ENCODE measurements at regions not wholly inside any gene's neighbourhood (a gene's known extent, or its start where the extent isn't known, plus 50 kb on each side); places are given as distances from the start of the nearest gene placed in this dataset.
"Not testable (repeated sequence)": the region's sequence is repeated elsewhere in the genome, so short reads cannot be mapped to it uniquely, and the experiment has no call there.

- no peak for DNase-seq
These were observed 51.0 kb upstream of the PRB2 start for GRCh38 chr12:11446372-11446771.

GRCh38 chr12:11457996-11458645 lies 62.8 kb upstream of the PRB2 start:
- DNase-seq = no peak

- DNase-seq = no peak
These were observed 65.1 kb upstream of the PRB2 start for GRCh38 chr12:11460343-11461023.

- no peak for DNase-seq
These were observed 66.1 kb upstream of the PRB2 start for GRCh38 chr12:11461433-11461832.

- DNase-seq = no peak
These were observed 81.7 kb upstream of the PRB2 start for GRCh38 chr12:11477110-11477509.

GRCh38 chr12:11482955-11483354 lies 87.6 kb upstream of the PRB2 start:
- no peak for DNase-seq

- peak; percentile 18 for DNase-seq
These were observed 91.5 kb upstream of the PRB2 start for GRCh38 chr12:11486623-11487444.

- DNase-seq = no peak
These were observed 100.9 kb upstream of the PRB2 start for GRCh38 chr12:11496157-11496851.

GRCh38 chr12:11497438-11497837 lies 102.1 kb upstream of the PRB2 start:
- DNase-seq = no peak

GRCh38 chr12:11497995-11498394 lies 102.6 kb upstream of the PRB2 start:
- no peak for DNase-seq

- DNase-seq = not testable (repeated sequence)
These were observed 103.2 kb upstream of the PRB2 start for GRCh38 chr12:11498574-11498973.

- no peak for DNase-seq
These were observed 104.4 kb upstream of the PRB2 start for GRCh38 chr12:11499806-11500187.

GRCh38 chr12:11500188-11500860 lies 105.0 kb upstream of the PRB2 start:
- no peak for DNase-seq

GRCh38 chr12:11500861-11501230 lies 105.5 kb upstream of the PRB2 start:
- no peak for DNase-seq

GRCh38 chr12:11508699-11509098 lies 113.3 kb upstream of the PRB2 start:
- DNase-seq = no peak

GRCh38 chr12:11509326-11509725 lies 114.0 kb upstream of the PRB2 start:
- no peak for DNase-seq

GRCh38 chr12:11510671-11511070 lies 115.3 kb upstream of the PRB2 start:
- no peak for DNase-seq

GRCh38 chr12:11513288-11513687 lies 117.9 kb upstream of the PRB2 start:
- DNase-seq = no peak

- DNase-seq = no peak
These were observed 121.7 kb upstream of the PRB2 start for GRCh38 chr12:11517080-11517479.

- no peak for DNase-seq
These were observed 125.0 kb upstream of the ETV6 start for GRCh38 chr12:11524446-11524845.

GRCh38 chr12:11534064-11534463 lies 115.4 kb upstream of the ETV6 start:
- DNase-seq = no peak

GRCh38 chr12:11535127-11535526 lies 114.3 kb upstream of the ETV6 start:
- no peak for DNase-seq

GRCh38 chr12:11539156-11539555 lies 110.3 kb upstream of the ETV6 start:
- no peak for DNase-seq

Measured in GOT3 (cell line).